ENCODE measurements at regions not wholly inside any gene's neighbourhood (a gene's known extent, or its start where the extent isn't known, plus 50 kb on each side); places are given as distances from the start of the nearest gene placed in this dataset.

GRCh38 chr16:82402665-82403218 lies 224.0 kb upstream of the CDH13 start:
- TF ChIP-seq, protein P1, sequence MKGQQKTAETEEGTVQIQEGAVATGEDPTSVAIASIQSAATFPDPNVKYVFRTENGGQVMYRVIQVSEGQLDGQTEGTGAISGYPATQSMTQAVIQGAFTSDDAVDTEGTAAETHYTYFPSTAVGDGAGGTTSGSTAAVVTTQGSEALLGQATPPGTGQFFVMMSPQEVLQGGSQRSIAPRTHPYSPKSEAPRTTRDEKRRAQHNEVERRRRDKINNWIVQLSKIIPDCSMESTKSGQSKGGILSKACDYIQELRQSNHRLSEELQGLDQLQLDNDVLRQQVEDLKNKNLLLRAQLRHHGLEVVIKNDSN (IDR thresholded peaks at IDR 0.05; ENCODE audit: borderline replicate concordance, low read depth), result no peak
- TF ChIP-seq RCOR1 (IDR thresholded peaks at IDR 0.05; ENCODE audit: low read length) (no peak), SIN3A (IDR thresholded peaks at IDR 0.05; ENCODE audit: borderline replicate concordance, low read depth, low read length) (no peak), FOXM1 (IDR thresholded peaks at IDR 0.05; ENCODE audit: low read depth) (no peak), RXRA (IDR thresholded peaks at IDR 0.05; ENCODE audit: borderline replicate concordance, low read depth) (no peak), FOXJ3 (CRISPR knock-in tag; IDR thresholded peaks at IDR 0.05) (no peak)
- Histone ChIP-seq H3K4me3 (ENCODE audit: low read depth in 2 of 2, low read length in 1 of 2) (no peak overlapping the region), H2AFZ (ENCODE audit: low read depth) (no peak overlapping the region), H3K79me2 (ENCODE audit: insufficient read depth) (no peaks in the 10 kb centered on the region), H3F3A (replicated peaks; ENCODE audit: insufficient read depth) (no peaks in the 10 kb centered on the region), H3K4me1 (ENCODE audit: control insufficient read depth in 1 of 2, insufficient read depth in 2 of 2, low read depth in 1 of 2, low read length in 1 of 2) (no peaks in the 10 kb centered on the region), H3K9me3 (no peaks in the 10 kb centered on the region), H3K9ac (no peak overlapping the region), H3K27me3 (ENCODE audit: insufficient read depth) (no peaks in the 10 kb centered on the region; the same call in 1 of the 2 replicates), H3K27ac (ENCODE audit: low read depth in 2 of 2, low read length in 1 of 2) (no peak overlapping the region), H3K4me2 (no peak overlapping the region), H4K20me1 (ENCODE audit: insufficient read depth) (no peaks in the 10 kb centered on the region), H3K36me3 (replicated peaks in 1 of 2; ENCODE audit: control insufficient read depth in 1 of 2, insufficient read depth in 2 of 2, low read length in 1 of 2) (no peaks in the 10 kb centered on the region), H3K9me2 (no peaks in the 10 kb centered on the region)
- ChIA-PET POLR2A (no interaction called here), CTCF (no interaction called here)
- no peak for DNase-seq
- WGBS (ENCODE audit: low lambda C conversion rate), result 24% methylated on average over 5 of the region's 5 CpGs

DNA sequence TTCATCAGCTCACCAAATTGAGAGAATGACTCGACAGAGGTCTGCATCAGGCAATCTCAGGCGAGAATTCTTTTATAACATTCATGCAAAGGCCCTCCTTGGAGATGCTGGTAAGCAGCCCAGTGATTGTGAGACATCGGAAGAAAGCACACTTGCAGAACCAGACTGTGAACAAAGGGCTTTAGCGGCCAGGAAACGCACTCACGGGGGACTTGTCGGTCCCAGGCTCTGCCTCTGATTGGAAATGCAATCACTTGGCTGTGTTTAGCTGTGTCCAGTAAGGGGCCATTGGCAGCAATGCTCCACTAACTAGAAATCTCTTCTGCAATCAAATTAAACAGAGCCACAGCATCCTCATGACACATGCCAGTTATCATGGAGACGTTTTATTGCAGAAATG lies 226.7 kb upstream of the CDH13 start:
- no peaks in the 10 kb centered on the region for H3K79me2 ChIP-seq (ENCODE audit: insufficient read depth)
- no peaks in the 10 kb centered on the region; the same call in 1 of the 2 replicates for H3K27me3 ChIP-seq (ENCODE audit: insufficient read depth)
- no peak overlapping the region for H3K4me3 ChIP-seq (ENCODE audit: low read depth in 2 of 2, low read length in 1 of 2)
- no peak for TF ChIP-seq MXI1 (IDR thresholded peaks at IDR 0.05; ENCODE audit: low read depth, low read length)
- TF ChIP-seq FOXJ3 (CRISPR knock-in tag; IDR thresholded peaks at IDR 0.05), result no peak
- peak in 1 of 2 experiments; percentile 57; a peak in 1 of 4 replicates for TF ChIP-seq EP300 (IDR thresholded peaks at IDR 0.05; ENCODE audit: borderline replicate concordance in 1 of 2, low read depth in 1 of 2, low read length in 1 of 2)
- TF ChIP-seq, protein P2, sequence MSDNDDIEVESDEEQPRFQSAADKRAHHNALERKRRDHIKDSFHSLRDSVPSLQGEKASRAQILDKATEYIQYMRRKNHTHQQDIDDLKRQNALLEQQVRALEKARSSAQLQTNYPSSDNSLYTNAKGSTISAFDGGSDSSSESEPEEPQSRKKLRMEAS (IDR thresholded peaks at IDR 0.05; ENCODE audit: low read depth), result no peak
- no peaks in the 10 kb centered on the region for H3F3A ChIP-seq (replicated peaks; ENCODE audit: insufficient read depth)
- no peak overlapping the region for H3K9ac ChIP-seq
- ChIA-PET CTCF (interaction anchor here (2.4 kb wide), 1 partner anchor 57 kb away, joined by 9 read pairs; no protein-coding TSS in a partner anchor), POLR2A (no interaction called here)
- DNase-seq, result peak; percentile 16
- H3K4me1 ChIP-seq (ENCODE audit: control insufficient read depth in 1 of 2, insufficient read depth in 2 of 2, low read depth in 1 of 2, low read length in 1 of 2), result no peaks in the 10 kb centered on the region
- no peak overlapping the region for H3K27ac ChIP-seq (ENCODE audit: low read depth in 2 of 2, low read length in 1 of 2)
- no peak overlapping the region for H3K4me2 ChIP-seq
- no peaks in the 10 kb centered on the region for H3K36me3 ChIP-seq (replicated peaks in 1 of 2; ENCODE audit: control insufficient read depth in 1 of 2, insufficient read depth in 2 of 2, low read length in 1 of 2)
- no peaks in the 10 kb centered on the region for H3K9me2 ChIP-seq
- under 1% methylated on average over 8 of the region's 8 CpGs for WGBS (ENCODE audit: low lambda C conversion rate)
- H2AFZ ChIP-seq (ENCODE audit: low read depth), result no peak overlapping the region
- H4K20me1 ChIP-seq (ENCODE audit: insufficient read depth), result no peaks in the 10 kb centered on the region
- no peaks in the 10 kb centered on the region for H3K9me3 ChIP-seq

DNA sequence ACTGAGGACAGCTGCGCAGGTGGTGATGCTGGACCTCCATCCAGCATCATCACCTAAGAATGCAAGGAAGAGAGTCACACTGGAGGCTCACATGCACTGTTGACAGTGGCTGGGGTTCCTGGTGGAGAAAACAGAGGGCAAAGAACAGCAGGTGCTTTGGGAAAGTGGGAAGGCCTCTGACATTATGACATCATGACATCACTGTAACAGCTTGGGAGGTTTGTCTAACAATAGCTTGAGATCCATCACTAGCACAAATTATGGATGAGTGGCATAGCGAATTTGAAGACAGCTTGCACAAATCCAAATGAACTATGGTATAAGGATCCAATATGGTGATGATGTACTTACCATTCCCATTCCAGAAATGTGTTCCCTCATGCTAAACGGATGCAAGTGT lies 226.5 kb upstream of the MPHOSPH6 start:
- WGBS (ENCODE audit: low lambda C conversion rate), result 23% methylated on average over 3 of the region's 3 CpGs
- Histone ChIP-seq H3K9ac (no peak overlapping the region), H3K4me3 (ENCODE audit: low read depth in 2 of 2, low read length in 1 of 2) (no peak overlapping the region), H3K79me2 (ENCODE audit: insufficient read depth) (no peaks in the 10 kb centered on the region), H3K36me3 (replicated peaks in 1 of 2; ENCODE audit: control insufficient read depth in 1 of 2, insufficient read depth in 2 of 2, low read length in 1 of 2) (no peaks in the 10 kb centered on the region), H3K9me2 (no peaks in the 10 kb centered on the region), H3K4me1 (ENCODE audit: control insufficient read depth in 1 of 2, insufficient read depth in 2 of 2, low read depth in 1 of 2, low read length in 1 of 2) (no peaks in the 10 kb centered on the region), H3K27ac (ENCODE audit: low read depth in 2 of 2, low read length in 1 of 2) (no peak overlapping the region), H3K27me3 (ENCODE audit: insufficient read depth) (no peaks in the 10 kb centered on the region; the same call in 1 of the 2 replicates), H3K4me2 (no peak overlapping the region), H2AFZ (ENCODE audit: low read depth) (no peak overlapping the region), H3F3A (replicated peaks; ENCODE audit: insufficient read depth) (no peaks in the 10 kb centered on the region), H4K20me1 (ENCODE audit: insufficient read depth) (no peaks in the 10 kb centered on the region), H3K9me3 (no peaks in the 10 kb centered on the region)
- POLR2A ChIA-PET, result no interaction called here
- CTCF ChIA-PET, result interaction anchor here (1.2 kb wide), 1 partner anchor 28 kb away, joined by 3 read pairs; no protein-coding TSS in a partner anchor
- DNase-seq, result no peak
- TF ChIP-seq RCOR1 (IDR thresholded peaks at IDR 0.05; ENCODE audit: low read length) (no peak), POLR2AphosphoS5 (IDR thresholded peaks at IDR 0.05; ENCODE audit: low read depth, low read length) (no peak), GABPA (IDR thresholded peaks at IDR 0.05; ENCODE audit: low read depth) (no peak), ELF1 (IDR thresholded peaks at IDR 0.05) (no peak), FOSL2 (IDR thresholded peaks at IDR 0.05; ENCODE audit: borderline replicate concordance, low read depth) (no peak), SIN3A (IDR thresholded peaks at IDR 0.05; ENCODE audit: borderline replicate concordance, low read depth, low read length) (no peak), SMC3 (IDR thresholded peaks at IDR 0.05; ENCODE audit: low read depth, low read length) (no peak)
- TF ChIP-seq, protein P2 (IDR thresholded peaks at IDR 0.05; ENCODE audit: low read depth), result no peak
- TF ChIP-seq, protein P3, sequence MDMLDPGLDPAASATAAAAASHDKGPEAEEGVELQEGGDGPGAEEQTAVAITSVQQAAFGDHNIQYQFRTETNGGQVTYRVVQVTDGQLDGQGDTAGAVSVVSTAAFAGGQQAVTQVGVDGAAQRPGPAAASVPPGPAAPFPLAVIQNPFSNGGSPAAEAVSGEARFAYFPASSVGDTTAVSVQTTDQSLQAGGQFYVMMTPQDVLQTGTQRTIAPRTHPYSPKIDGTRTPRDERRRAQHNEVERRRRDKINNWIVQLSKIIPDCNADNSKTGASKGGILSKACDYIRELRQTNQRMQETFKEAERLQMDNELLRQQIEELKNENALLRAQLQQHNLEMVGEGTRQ (IDR thresholded peaks at IDR 0.05; ENCODE audit: borderline replicate concordance, low read depth, low read length), result no peak
- TF ChIP-seq, protein P4, sequence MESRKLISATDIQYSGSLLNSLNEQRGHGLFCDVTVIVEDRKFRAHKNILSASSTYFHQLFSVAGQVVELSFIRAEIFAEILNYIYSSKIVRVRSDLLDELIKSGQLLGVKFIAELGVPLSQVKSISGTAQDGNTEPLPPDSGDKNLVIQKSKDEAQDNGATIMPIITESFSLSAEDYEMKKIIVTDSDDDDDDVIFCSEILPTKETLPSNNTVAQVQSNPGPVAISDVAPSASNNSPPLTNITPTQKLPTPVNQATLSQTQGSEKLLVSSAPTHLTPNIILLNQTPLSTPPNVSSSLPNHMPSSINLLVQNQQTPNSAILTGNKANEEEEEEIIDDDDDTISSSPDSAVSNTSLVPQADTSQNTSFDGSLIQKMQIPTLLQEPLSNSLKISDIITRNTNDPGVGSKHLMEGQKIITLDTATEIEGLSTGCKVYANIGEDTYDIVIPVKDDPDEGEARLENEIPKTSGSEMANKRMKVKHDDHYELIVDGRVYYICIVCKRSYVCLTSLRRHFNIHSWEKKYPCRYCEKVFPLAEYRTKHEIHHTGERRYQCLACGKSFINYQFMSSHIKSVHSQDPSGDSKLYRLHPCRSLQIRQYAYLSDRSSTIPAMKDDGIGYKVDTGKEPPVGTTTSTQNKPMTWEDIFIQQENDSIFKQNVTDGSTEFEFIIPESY (IDR thresholded peaks at IDR 0.05; ENCODE audit: borderline replicate concordance, low read depth), result no peak

Measured in SK-N-SH (cell line).